K562 (cell line): ENCODE measurements at regions not wholly inside any gene's neighbourhood (a gene's known extent, or its start where the extent isn't known, plus 50 kb on each side); places are given as distances from the start of the nearest gene placed in this dataset.

Source experiments
- ATAC-seq: fragments of 200-7000 bp; cut with Tn5 transposase; 3 replicates; pipeline ENCODE4 v1.9.1; 2020; ENCODE audit warnings: moderate library complexity
- BruUV-seq: library from RNA; stranded (reverse); fragments of 400-500 nt; replicated peaks from 2 replicates; lab custom pipeline; 2021; lab: Mats Ljungman, UMichigan
- CTCF ChIA-PET: fragments of 300-600 bp; formaldehyde crosslinking; extraction: SDS; loops from one replicate; lab custom pipeline; 2021; ENCODE audit warnings: low intra/inter-chr PET ratio; lab: Yijun Ruan, JAX
- POLR2A ChIA-PET: fragments of 300-600, 350-650 bp; sonication (Branson Sonifier 250); formaldehyde crosslinking; extraction: SDS; loops from one replicate; lab custom pipeline; 2021; ENCODE audit warnings: antibody characterized with exemption, inconsistent platforms; lab: Yijun Ruan, JAX
- DNase-seq, 4 experiments: peaks; one replicate each; pipeline versions ENCODE4 v3.0.0 to v3.0.0-alpha.2; 2011 to 2018; ENCODE audit warnings: low spot score in 3 of 4, mixed read lengths in 3 of 4; ENCODE audit errors: extremely low read depth in 1 of 4
- FAIRE-seq: peaks from 2 replicates; lab custom pipeline; 2011; peaks lifted over from hg19 to GRCh38; lab: Jason Lieb, UNC
- H2AFZ ChIP-seq: 2 replicates; pipeline ENCODE4 v1.6.0; 2011; ENCODE audit warnings: low read depth, low read length, control low read depth, inconsistent platforms
- H3K27ac ChIP-seq: fragments of 200-600 bp; 3 replicates; pipeline ENCODE4 v1.8.0; 2011; ENCODE audit warnings: low read depth, mild to moderate bottlenecking, control low read depth, inconsistent platforms, low read length, moderate library complexity, mixed read lengths; ENCODE audit errors: extremely low read depth
- H3K27me3 ChIP-seq, 2 experiments: fragments of 300-600 bp in 1 of 2; 2 replicates in 1 of 2; 3 replicates in 1 of 2; pipeline versions ENCODE4 v1.6.0 to v1.8.0; 2011; ENCODE audit warnings: inconsistent platforms in 2 of 2, low read length in 2 of 2, mild to moderate bottlenecking in 1 of 2, mixed read lengths in 1 of 2, moderate library complexity in 1 of 2; ENCODE audit not compliant: control insufficient read depth in 2 of 2, insufficient read depth in 2 of 2
- H3K36me3 ChIP-seq: fragments of 300-600 bp; 3 replicates; pipeline ENCODE4 v1.8.0; 2011; ENCODE audit warnings: mild to moderate bottlenecking, low read length, inconsistent platforms; ENCODE audit not compliant: control insufficient read depth, insufficient read depth
- H3K4me1 ChIP-seq, 2 experiments: fragments of 200-600 bp in 1 of 2; replicated peaks in 1 of 2; 2 replicates in 1 of 2; 3 replicates in 1 of 2; pipeline versions ENCODE4 v1.5.1 to v1.8.0; 2011; ENCODE audit warnings: inconsistent platforms in 2 of 2, low read length in 2 of 2, mild to moderate bottlenecking in 1 of 2, mixed read lengths in 1 of 2, moderate library complexity in 1 of 2; ENCODE audit not compliant: control insufficient read depth in 2 of 2, insufficient read depth in 2 of 2
- H3K4me2 ChIP-seq: 2 replicates; pipeline ENCODE4 v1.6.1; 2011; ENCODE audit warnings: low read length, control low read depth, inconsistent platforms, mixed read lengths; ENCODE audit not compliant: insufficient read depth
- H3K4me3 ChIP-seq: fragments of 200-600 bp; sonication (generic), shearing (Covaris generic); 2 replicates; pipeline ENCODE4 v1.5.1; 2016; ENCODE audit warnings: control low read depth, inconsistent platforms
- H3K79me2 ChIP-seq: fragments of 200-600 bp; 3 replicates; pipeline ENCODE4 v1.8.0; 2011; ENCODE audit warnings: low read length, inconsistent platforms; ENCODE audit not compliant: control insufficient read depth, insufficient read depth
- H3K9ac ChIP-seq, 2 experiments: 2 replicates each; pipeline versions ENCODE4 v1.6.0 to v1.6.1; 2011; ENCODE audit warnings: low read depth in 2 of 2, low read length in 2 of 2, control low read depth in 1 of 2, inconsistent platforms in 1 of 2, mild to moderate bottlenecking in 1 of 2, mixed read lengths in 1 of 2; ENCODE audit not compliant: insufficient read depth in 1 of 2
- H3K9me1 ChIP-seq: one replicate; pipeline ENCODE4 v1.6.0; 2011; ENCODE audit warnings: inconsistent platforms, mild to moderate bottlenecking, low read length, moderate library complexity; ENCODE audit not compliant: control insufficient read depth, insufficient read depth
- H3K9me3 ChIP-seq: replicated peaks from 2 replicates; pipeline ENCODE4 v1.5.1; 2011; ENCODE audit warnings: low read depth, low read length, inconsistent platforms; ENCODE audit not compliant: control insufficient read depth, insufficient read depth
- H4K20me1 ChIP-seq: replicated peaks from 2 replicates; pipeline ENCODE4 v1.6.1; 2011; ENCODE audit warnings: low read length, inconsistent platforms, mixed read lengths; ENCODE audit not compliant: control insufficient read depth, insufficient read depth
- CBX5 ChIP-seq: IDR thresholded peaks from 2 replicates; pipeline ENCODE4 v1.6.1; 2014; ENCODE audit warnings: low read depth, borderline replicate concordance
- COPS2 ChIP-seq: fragments of 450-650 bp; conservative IDR thresholded peaks from 2 replicates; pipeline ENCODE4 v1.6.1; 2016; ENCODE audit warnings: mild to moderate bottlenecking, moderate library complexity
- CREB1 ChIP-seq, 2 experiments: sonication (generic) in 1 of 2; formaldehyde crosslinking in 1 of 2; IDR thresholded peaks; 2 replicates each; pipeline versions ENCODE4 v1.6.1 to v1.8.0; 2012 to 2022; ENCODE audit warnings: inconsistent platforms in 1 of 2, mild to moderate bottlenecking in 1 of 2, missing genetic modification reagents in 1 of 2, moderate library complexity in 1 of 2
- CREM ChIP-seq: IDR thresholded peaks from 2 replicates; pipeline ENCODE4 v1.6.1; 2014; ENCODE audit warnings: antibody characterized with exemption, low read depth
- ELF1 ChIP-seq: fragments of 200-800 bp; sonication (Bioruptor generic); IDR thresholded peaks from 2 replicates; pipeline ENCODE4 v1.6.1; 2016; ENCODE audit warnings: missing genetic modification characterization, missing compliant biosample characterization
- ETV6 ChIP-seq, 3 experiments: fragments of 150-350 bp in 1 of 3; sonication (generic) in 1 of 3; formaldehyde crosslinking in 1 of 3; IDR thresholded peaks; 2 replicates each; pipeline versions ENCODE4 v1.6.1 to v1.8.0; 2014 to 2022; ENCODE audit warnings: borderline replicate concordance in 2 of 3, low read depth in 2 of 3, antibody characterized with exemption in 1 of 3, low read length in 1 of 3, mild to moderate bottlenecking in 1 of 3, missing genetic modification reagents in 1 of 3
- HDAC1 ChIP-seq, 2 experiments: fragments of 450-650 bp; IDR thresholded peaks; 2 replicates each; pipeline ENCODE4 v1.6.1; 2016 to 2017; ENCODE audit warnings: inconsistent platforms in 1 of 2, mild to moderate bottlenecking in 1 of 2, moderate library complexity in 1 of 2
- NBN ChIP-seq: fragments of 450-650 bp; IDR thresholded peaks from 2 replicates; pipeline ENCODE4 v1.6.1; 2016; ENCODE audit warnings: low read depth, mild to moderate bottlenecking
- PTRF ChIP-seq: fragments of 450-650 bp; IDR thresholded peaks from 2 replicates; pipeline ENCODE4 v1.6.1; 2016; ENCODE audit warnings: mild to moderate bottlenecking, missing genetic modification characterization, missing compliant biosample characterization
- SIRT6 ChIP-seq: IDR thresholded peaks from one replicate; pipeline ENCODE4 v1.6.1; 2012; ENCODE audit warnings: low read depth, mild to moderate bottlenecking, control low read depth, inconsistent platforms, low read length, moderate library complexity
- WHSC1 ChIP-seq: IDR thresholded peaks from one replicate; pipeline ENCODE4 v1.6.1; 2012; ENCODE audit warnings: low read length, control low read depth, inconsistent platforms
- ZBTB11 ChIP-seq, 3 experiments: fragments of 200-800 bp in 1 of 3; fragments of 250-450 bp in 1 of 3; fragments of 450-650 bp in 1 of 3; sonication (Bioruptor Pico) in 1 of 3; sonication (Bioruptor generic) in 1 of 3; formaldehyde crosslinking in 1 of 3; IDR thresholded peaks; 2 replicates each; pipeline versions ENCODE4 v1.6.1 to v1.8.0; 2016 to 2022; ENCODE audit warnings: mild to moderate bottlenecking in 2 of 3, missing genetic modification characterization in 2 of 3, missing compliant biosample characterization in 1 of 3, moderate library complexity in 1 of 3
- ZNF398 ChIP-seq: fragments of 250-450 bp; sonication (Bioruptor Pico); IDR thresholded peaks from 2 replicates; pipeline ENCODE4 v1.8.0; 2021; ENCODE audit warnings: moderate library complexity, mild to moderate bottlenecking, inconsistent platforms
- ZSCAN29 ChIP-seq: fragments of 450-650 bp; IDR thresholded peaks from 2 replicates; pipeline ENCODE4 v1.6.1; 2017
- WGBS: fragments of 100-300 bp; shearing (Covaris generic); methylation state at CpG from one replicate; pipeline ENCODE4 v1.1.6; 2016; ENCODE audit warnings: low coverage, mixed read lengths; ENCODE audit not compliant: insufficient coverage; ENCODE audit errors: missing lambda C conversion rate; 5-methylcytosine and 5-hydroxymethylcytosine counted together
- in situ Hi-C: fragments of 300-500 bp; cut with MboI; formaldehyde crosslinking; loops from 4 replicates; pipeline ENCODE4 v1.15.0; 2018; ENCODE audit warnings: inconsistent platforms, mixed read lengths
- intact Hi-C: fragments of 100-400 bp; cut with micrococcal nuclease; formaldehyde crosslinking; loops from 2 replicates; pipeline ENCODE4 v1.14.2; 2022

GRCh38 chr3:67995206-67995605 lies 340.8 kb upstream of the SUCLG2 start:
- ChIA-PET POLR2A (no interaction called here), CTCF (no interaction called here)
- Histone ChIP-seq H3K27ac (no peak overlapping the region), H2AFZ (no peak overlapping the region), H3K9me1 (no peaks in the 10 kb centered on the region), H3K79me2 (no peaks in the 10 kb centered on the region), H3K27me3 (no peaks in the 10 kb centered on the region), H3K9ac (no peak overlapping the region)
- in situ Hi-C loops, result no loop called here
- DNase-seq (no peak), FAIRE-seq (no peak)
- BruUV-seq, result no TSS peak
- TF ChIP-seq ZBTB11 (CRISPR knock-in tag; IDR thresholded peaks at IDR 0.05) (no peak), ZNF398 (no peak), ETV6 (IDR thresholded peaks at IDR 0.05; ENCODE audit: borderline replicate concordance in 1 of 2, low read depth in 2 of 2, low read length in 1 of 2) (no peak), ETV6 (CRISPR knock-in tag; IDR thresholded peaks at IDR 0.05; ENCODE audit: borderline replicate concordance) (no peak), CREB1 (IDR thresholded peaks at IDR 0.05) (no peak), CREB1 (CRISPR knock-in tag; IDR thresholded peaks at IDR 0.05) (no peak), CBX5 (no peak), CREM (no peak), HDAC1 (IDR thresholded peaks at IDR 0.05) (no peak), ZSCAN29 (no peak), PTRF (tag) (no peak), NBN (no peak), ELF1 (tag) (no peak), COPS2 (no peak), WHSC1 (no peak), SIRT6 (no peak)
- TF ChIP-seq, all 486 proteins: peak for 0
- Histone ChIP-seq H3K36me3 (no peaks in the 10 kb centered on the region), H3K4me3 (no peak overlapping the region), H4K20me1 (no peaks in the 10 kb centered on the region), H3K4me1 (no peaks in the 10 kb centered on the region), H3K4me2 (no peak overlapping the region), H3K9me3 (no peaks in the 10 kb centered on the region)
- no peak for ATAC-seq
- WGBS, result 6% methylated on average over 2 of the region's 3 CpGs
- intact Hi-C loops, result no loop called here
